ENCODE measurements at regions not wholly inside any gene's neighbourhood (a gene's known extent, or its start where the extent isn't known, plus 50 kb on each side); places are given as distances from the start of the nearest gene placed in this dataset.

- H3K27ac ChIP-seq (ENCODE audit: low read depth, low read length) = peak overlapping the region; percentile 5
- no peaks in the 10 kb centered on the region for H3K79me2 ChIP-seq (ENCODE audit: insufficient read depth, low read length)
- H3K9ac ChIP-seq (ENCODE audit: low read length) = peak overlapping the region; percentile 10
- no peak overlapping the region for H3K27ac Mint-ChIP-seq (ENCODE audit: unreplicated experiment)
- no peaks in the 10 kb centered on the region for H3K27me3 Mint-ChIP-seq (ENCODE audit: low read depth, unreplicated experiment)
- no peaks in the 10 kb centered on the region for H3K36me3 ChIP-seq (ENCODE audit: insufficient read depth, low read length)
- TF ChIP-seq EZH2 (IDR thresholded peaks at IDR 0.05; ENCODE audit: insufficient read depth, low read length) = no peak
- TF ChIP-seq, protein P1, sequence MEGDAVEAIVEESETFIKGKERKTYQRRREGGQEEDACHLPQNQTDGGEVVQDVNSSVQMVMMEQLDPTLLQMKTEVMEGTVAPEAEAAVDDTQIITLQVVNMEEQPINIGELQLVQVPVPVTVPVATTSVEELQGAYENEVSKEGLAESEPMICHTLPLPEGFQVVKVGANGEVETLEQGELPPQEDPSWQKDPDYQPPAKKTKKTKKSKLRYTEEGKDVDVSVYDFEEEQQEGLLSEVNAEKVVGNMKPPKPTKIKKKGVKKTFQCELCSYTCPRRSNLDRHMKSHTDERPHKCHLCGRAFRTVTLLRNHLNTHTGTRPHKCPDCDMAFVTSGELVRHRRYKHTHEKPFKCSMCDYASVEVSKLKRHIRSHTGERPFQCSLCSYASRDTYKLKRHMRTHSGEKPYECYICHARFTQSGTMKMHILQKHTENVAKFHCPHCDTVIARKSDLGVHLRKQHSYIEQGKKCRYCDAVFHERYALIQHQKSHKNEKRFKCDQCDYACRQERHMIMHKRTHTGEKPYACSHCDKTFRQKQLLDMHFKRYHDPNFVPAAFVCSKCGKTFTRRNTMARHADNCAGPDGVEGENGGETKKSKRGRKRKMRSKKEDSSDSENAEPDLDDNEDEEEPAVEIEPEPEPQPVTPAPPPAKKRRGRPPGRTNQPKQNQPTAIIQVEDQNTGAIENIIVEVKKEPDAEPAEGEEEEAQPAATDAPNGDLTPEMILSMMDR (IDR thresholded peaks at IDR 0.05; ENCODE audit: insufficient read depth, low read depth, low read length) = no peak
- no peaks in the 10 kb centered on the region for H4K20me1 ChIP-seq (ENCODE audit: insufficient read depth, low read length)
- peak; percentile 85 for FAIRE-seq
- no peak overlapping the region for H3K4me3 Mint-ChIP-seq (ENCODE audit: unreplicated experiment)
- H3K9me3 Mint-ChIP-seq (ENCODE audit: unreplicated experiment) = peaks cover 23% of the 10 kb centered on the region
- no peaks in the 10 kb centered on the region for H3K27me3 ChIP-seq (ENCODE audit: insufficient read depth, low read length)
- H3K4me1 Mint-ChIP-seq (ENCODE audit: low read depth, unreplicated experiment) = no peaks in the 10 kb centered on the region
- H3K4me2 ChIP-seq (ENCODE audit: low read length) = peak overlapping the region; percentile 36
- H2AFZ ChIP-seq (ENCODE audit: low read depth, low read length) = no peak overlapping the region
- no peak overlapping the region for H3K4me3 ChIP-seq (ENCODE audit: insufficient read depth, low read depth, low read length)
- no peaks in the 10 kb centered on the region for H3K36me3 Mint-ChIP-seq (ENCODE audit: low read depth, unreplicated experiment)
- DNase-seq (ENCODE audit: low read depth) = peak; percentile 58
- peaks cover 25% of the 10 kb centered on the region for H3K4me1 ChIP-seq (ENCODE audit: insufficient read depth, low read length)
- H3K9me3 ChIP-seq (ENCODE audit: insufficient read depth, low read depth, low read length) = no peaks in the 10 kb centered on the region
These were observed 900.4 kb upstream of the AUTS2 start for GRCh38 chr7:68697796-68698280.

DNA sequence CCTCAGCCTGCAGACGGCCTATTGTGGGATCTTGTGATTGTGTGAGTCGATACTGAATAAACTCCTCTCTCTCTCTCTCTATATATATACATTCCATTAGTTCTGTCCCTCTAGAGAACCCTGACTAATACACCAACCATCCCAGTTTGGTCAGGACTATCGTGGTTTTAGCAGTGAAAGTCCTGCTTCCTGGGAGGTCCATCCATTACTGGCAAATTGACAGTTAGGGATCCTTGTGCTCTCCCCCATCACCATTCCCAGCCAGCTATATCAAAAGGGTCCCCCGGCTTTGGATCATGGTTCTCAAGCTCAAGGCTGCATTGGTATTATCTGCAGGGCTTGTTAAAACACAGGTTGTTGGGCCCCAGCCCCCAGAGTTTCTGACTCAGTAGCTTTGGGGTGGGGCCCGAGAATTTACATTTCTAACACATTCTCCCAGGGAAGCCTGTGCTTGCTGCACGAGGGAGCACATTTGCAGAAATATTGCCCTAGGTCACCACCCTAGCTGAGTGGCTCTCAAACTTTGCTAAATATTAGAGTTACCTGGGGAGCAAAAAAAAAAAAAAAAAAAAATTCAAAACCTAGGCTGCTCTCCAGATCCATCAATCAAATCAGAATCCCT lies 899.1 kb upstream of the AUTS2 start:
- no peaks in the 10 kb centered on the region for H3K9me3 ChIP-seq (ENCODE audit: insufficient read depth, low read depth, low read length)
- H3K4me3 ChIP-seq (ENCODE audit: insufficient read depth, low read depth, low read length) = no peak overlapping the region
- H3K27ac ChIP-seq (ENCODE audit: low read depth, low read length) = peak overlapping the region; percentile 66
- no peaks in the 10 kb centered on the region for H3K4me1 Mint-ChIP-seq (ENCODE audit: low read depth, unreplicated experiment)
- H3K9me3 Mint-ChIP-seq (ENCODE audit: unreplicated experiment) = peaks cover 21% of the 10 kb centered on the region
- H3K4me3 Mint-ChIP-seq (ENCODE audit: unreplicated experiment) = no peak overlapping the region
- H2AFZ ChIP-seq (ENCODE audit: low read depth, low read length) = no peak overlapping the region
- H4K20me1 ChIP-seq (ENCODE audit: insufficient read depth, low read length) = no peaks in the 10 kb centered on the region
- H3K27me3 ChIP-seq (ENCODE audit: insufficient read depth, low read length) = no peaks in the 10 kb centered on the region
- H3K36me3 Mint-ChIP-seq (ENCODE audit: low read depth, unreplicated experiment) = no peaks in the 10 kb centered on the region
- no peaks in the 10 kb centered on the region for H3K79me2 ChIP-seq (ENCODE audit: insufficient read depth, low read length)
- DNase-seq (ENCODE audit: low read depth) (peak; percentile 97), FAIRE-seq (no peak)
- TF ChIP-seq EZH2 (IDR thresholded peaks at IDR 0.05; ENCODE audit: insufficient read depth, low read length) = no peak
- TF ChIP-seq, protein P1 (IDR thresholded peaks at IDR 0.05; ENCODE audit: insufficient read depth, low read depth, low read length) = no peak
- no peak overlapping the region for H3K27ac Mint-ChIP-seq (ENCODE audit: unreplicated experiment)
- no peaks in the 10 kb centered on the region for H3K27me3 Mint-ChIP-seq (ENCODE audit: low read depth, unreplicated experiment)
- H3K4me1 ChIP-seq (ENCODE audit: insufficient read depth, low read length) = peaks cover 25% of the 10 kb centered on the region
- H3K36me3 ChIP-seq (ENCODE audit: insufficient read depth, low read length) = no peaks in the 10 kb centered on the region
- peak overlapping the region; percentile 62 for H3K9ac ChIP-seq (ENCODE audit: low read length)
- H3K4me2 ChIP-seq (ENCODE audit: low read length) = peak overlapping the region; percentile 57

DNA sequence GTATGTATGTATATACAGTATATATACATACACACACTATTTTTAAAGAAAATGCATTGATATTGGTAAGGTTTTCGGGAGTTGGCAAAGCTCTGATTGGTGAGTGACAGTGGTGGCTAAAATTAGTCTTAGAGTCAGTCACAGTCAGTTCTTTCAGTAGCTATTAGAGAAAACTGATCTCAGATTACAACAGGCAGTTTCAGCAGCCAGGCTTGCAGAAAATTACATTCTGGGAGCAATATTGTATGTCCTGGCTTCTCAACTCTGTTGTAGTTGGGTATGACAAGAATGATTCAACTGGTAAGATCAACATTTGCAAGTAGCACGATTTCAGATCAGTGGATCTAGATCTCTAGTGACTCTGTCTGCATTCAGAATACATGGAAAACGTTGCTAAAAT lies 897.9 kb upstream of the AUTS2 start:
- no peak for TF ChIP-seq EZH2 (IDR thresholded peaks at IDR 0.05; ENCODE audit: insufficient read depth, low read length)
- Histone ChIP-seq H2AFZ (ENCODE audit: low read depth, low read length) (no peak overlapping the region), H3K9ac (ENCODE audit: low read length) (no peak overlapping the region), H3K79me2 (ENCODE audit: insufficient read depth, low read length) (no peaks in the 10 kb centered on the region), H3K4me3 (ENCODE audit: insufficient read depth, low read depth, low read length) (no peak overlapping the region), H3K9me3 (ENCODE audit: insufficient read depth, low read depth, low read length) (no peaks in the 10 kb centered on the region), H3K27ac (ENCODE audit: low read depth, low read length) (no peak overlapping the region), H3K4me2 (ENCODE audit: low read length) (peak overlapping the region; percentile 28), H4K20me1 (ENCODE audit: insufficient read depth, low read length) (no peaks in the 10 kb centered on the region), H3K36me3 (ENCODE audit: insufficient read depth, low read length) (no peaks in the 10 kb centered on the region), H3K27me3 (ENCODE audit: insufficient read depth, low read length) (no peaks in the 10 kb centered on the region), H3K4me1 (ENCODE audit: insufficient read depth, low read length) (peaks cover 25% of the 10 kb centered on the region)
- FAIRE-seq = peak; percentile 92
- Mint-ChIP-seq H3K4me3 (ENCODE audit: unreplicated experiment) (no peak overlapping the region), H3K27ac (ENCODE audit: unreplicated experiment) (no peak overlapping the region), H3K9me3 (ENCODE audit: unreplicated experiment) (peaks cover 16% of the 10 kb centered on the region), H3K27me3 (ENCODE audit: low read depth, unreplicated experiment) (no peaks in the 10 kb centered on the region), H3K4me1 (ENCODE audit: low read depth, unreplicated experiment) (no peaks in the 10 kb centered on the region), H3K36me3 (ENCODE audit: low read depth, unreplicated experiment) (no peaks in the 10 kb centered on the region)
- peak; percentile 59 for DNase-seq (ENCODE audit: low read depth)

All from astrocyte (in vitro differentiated cells and primary cell).